ENCODE measurements at regions not wholly inside any gene's neighbourhood (a gene's known extent, or its start where the extent isn't known, plus 50 kb on each side); places are given as distances from the start of the nearest gene placed in this dataset.

DNA sequence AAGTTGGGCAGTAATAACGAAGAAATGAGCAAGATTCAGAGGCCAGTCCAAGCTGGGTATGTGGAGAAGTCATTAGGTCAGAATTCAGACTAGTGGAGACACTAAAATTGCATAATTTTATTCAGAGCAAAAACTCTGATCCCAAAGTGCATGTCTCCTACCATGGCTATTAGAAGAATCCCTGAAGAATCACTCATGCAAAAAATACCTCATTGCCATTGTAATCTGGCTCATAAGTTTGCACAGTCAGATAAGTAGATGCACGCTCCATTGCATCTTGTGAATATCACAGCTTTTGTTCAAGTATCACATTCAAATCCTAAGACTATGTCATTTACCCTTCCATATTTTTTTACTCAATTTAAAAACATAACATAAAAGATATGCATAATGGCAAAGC lies 692.2 kb upstream of the KLHL29 start:
- DNase-seq = no peak

DNA sequence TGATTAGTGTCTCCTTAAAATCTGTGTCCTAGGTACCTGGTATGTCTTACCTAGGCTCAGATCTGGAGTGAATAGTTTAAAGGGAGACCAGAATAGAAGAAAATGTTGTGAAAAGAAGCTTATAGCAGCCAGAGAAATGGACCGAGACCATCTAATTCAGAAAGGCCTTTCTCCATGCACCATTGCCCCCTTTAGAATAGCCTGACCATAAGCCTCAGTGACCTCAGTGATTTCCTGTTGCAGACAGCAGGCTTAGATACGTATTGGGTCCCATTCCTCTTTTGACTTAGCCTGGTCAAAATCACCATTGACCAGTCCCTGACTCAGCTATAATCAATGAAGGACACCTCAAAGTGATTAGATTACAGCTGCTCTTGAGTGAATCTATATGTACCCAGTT lies 690.7 kb upstream of the KLHL29 start:
- no peak for DNase-seq

DNA sequence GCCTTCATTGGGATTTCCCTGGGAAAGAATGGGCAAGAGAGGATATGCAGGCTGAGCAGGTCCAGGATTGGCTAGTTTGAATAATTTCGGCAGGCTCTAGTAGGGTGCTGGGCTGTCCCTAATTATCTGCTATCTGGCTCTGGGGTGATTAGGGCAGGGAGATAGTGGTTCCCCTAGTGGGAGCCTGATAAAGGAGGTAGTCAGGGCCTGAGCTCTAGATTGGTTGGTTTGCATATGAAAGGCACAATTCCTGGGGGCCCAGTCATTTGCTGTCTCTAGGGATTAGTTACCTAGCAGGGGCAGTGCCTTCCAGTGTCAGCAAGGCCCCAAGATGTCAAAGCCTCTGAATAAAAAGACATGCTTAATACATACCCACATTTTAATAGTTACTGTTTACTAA lies 690.1 kb upstream of the KLHL29 start:
- DNase-seq = no peak

DNA sequence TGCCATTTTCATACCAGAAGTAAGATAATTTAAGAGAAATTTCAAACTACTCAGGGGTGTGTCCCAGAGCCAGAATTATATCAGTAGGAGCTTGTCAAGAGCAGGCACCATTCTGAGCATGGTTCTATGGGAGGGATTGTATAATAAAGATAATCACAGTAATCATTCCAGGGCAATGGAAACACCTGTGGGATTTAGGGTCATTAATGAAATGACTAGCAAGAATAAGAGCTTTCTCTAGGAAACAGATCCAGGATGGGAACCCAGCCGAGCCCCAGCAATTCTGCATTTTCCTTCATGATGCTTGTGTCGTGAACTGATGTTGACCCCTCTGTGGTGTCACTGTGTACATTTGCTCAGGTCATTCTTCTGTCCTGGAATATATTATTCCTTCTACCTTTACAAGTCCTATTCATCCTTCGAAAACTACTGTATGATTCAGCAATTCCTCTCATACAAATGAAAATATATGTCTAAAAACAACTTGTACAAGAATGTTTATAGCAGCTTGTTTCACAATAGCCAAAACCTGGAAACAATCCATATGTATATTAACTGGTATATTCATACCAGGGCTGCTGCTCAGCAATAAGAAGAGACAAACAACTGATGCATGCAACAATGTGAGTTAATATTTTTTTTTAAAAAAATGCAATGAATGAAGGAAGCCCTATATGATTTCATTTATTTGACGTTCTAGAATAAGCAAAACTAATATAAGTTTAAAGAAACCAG lies 687.8 kb upstream of the KLHL29 start:
- DNase-seq = no peak

DNA sequence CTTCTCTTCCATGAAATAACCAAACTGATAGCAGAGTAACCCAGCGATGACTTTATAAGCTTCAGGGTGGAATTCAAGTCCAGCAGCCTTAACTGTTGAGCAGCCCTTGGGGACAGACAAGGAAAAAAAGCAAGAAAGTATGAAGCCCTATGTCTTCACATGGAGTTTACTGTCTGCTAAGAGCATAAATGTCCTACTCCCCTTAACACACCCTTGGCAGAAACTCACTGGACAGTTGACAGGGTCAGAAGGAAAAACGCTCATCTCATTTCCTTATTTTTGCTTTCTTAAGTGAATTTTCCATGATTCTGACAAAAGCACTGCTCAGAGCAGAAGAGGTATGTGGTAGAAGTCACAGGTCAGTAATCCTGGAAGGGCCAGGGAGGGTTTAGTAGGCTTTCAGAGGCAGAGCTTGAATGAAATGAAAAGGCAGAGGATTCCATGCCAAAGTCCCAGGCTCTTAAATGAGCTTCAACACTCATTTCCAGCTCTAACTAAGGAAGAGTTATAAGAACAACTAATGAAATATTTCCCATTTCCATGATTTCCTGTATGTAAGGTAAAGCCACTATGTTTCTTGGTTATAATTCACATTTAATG lies 683.3 kb upstream of the KLHL29 start:
- DNase-seq = no peak

DNA sequence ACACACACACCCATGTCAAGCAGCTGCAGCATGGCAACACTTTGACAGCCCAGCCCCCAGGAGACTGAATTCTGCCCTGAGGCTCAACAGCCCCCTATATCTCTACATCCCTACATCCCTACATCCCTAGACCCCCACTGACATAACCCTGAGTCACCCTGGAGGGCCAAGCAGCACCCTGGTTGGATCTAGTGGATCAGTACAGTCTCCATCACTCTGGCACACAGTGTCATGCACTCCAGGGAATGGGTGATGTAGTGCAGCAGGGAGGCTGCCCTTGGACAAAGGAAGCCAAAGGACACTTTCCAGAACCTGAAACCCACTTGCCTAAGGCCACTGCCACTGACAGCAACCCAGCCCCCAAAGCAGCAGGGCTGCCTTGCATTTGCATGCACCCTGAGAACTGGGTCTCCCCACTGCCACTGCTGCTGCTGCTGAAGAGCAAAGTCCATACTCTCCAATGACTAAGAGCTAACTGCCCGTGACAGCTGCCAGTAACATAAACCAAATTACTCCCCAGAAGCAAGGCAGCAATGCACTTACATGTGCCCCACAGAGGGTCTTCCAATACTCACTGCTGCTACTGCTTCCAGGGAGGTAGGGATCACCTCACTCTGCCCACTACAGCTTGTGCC lies 681.6 kb upstream of the KLHL29 start:
- DNase-seq = no peak

DNA sequence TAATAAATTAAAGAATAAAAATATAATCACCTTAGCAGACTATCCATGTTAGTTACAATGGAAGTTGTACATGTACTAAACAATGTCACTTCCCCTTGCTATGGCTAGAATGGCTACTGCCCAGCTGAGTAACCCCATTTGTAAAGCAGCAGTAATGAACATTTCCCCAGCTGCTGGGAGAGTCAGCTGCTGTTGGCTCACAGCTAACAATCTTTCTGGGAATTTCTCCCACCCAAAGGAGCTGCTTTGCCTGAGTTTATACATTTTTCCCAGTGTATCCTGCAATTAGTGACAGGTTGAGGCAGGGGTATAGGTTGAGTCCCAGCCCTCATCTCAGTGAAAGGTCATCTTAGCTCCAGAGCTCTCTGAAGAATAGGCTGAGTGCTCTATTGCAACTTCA lies 665.6 kb upstream of the KLHL29 start:
- DNase-seq = no peak

DNA sequence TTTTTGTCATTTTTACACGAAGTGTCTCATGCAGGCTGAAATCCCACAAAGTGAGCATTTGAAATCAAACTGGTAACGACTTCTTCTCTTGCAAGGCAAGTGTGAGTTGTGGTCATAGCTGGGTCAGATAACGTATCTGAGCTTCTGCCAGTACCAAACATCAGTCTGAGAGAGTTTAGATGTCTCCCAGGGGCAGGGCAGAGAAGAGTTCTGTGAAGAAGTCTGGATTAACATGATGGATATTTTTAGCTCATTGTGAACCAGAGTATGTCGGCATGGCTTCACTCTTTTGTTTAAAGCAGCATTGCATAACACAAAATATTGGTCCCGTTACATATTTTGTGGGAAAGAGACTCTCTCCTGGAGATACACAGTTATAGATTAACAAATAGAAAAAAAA lies 655.5 kb upstream of the KLHL29 start:
- no peak for DNase-seq

DNA sequence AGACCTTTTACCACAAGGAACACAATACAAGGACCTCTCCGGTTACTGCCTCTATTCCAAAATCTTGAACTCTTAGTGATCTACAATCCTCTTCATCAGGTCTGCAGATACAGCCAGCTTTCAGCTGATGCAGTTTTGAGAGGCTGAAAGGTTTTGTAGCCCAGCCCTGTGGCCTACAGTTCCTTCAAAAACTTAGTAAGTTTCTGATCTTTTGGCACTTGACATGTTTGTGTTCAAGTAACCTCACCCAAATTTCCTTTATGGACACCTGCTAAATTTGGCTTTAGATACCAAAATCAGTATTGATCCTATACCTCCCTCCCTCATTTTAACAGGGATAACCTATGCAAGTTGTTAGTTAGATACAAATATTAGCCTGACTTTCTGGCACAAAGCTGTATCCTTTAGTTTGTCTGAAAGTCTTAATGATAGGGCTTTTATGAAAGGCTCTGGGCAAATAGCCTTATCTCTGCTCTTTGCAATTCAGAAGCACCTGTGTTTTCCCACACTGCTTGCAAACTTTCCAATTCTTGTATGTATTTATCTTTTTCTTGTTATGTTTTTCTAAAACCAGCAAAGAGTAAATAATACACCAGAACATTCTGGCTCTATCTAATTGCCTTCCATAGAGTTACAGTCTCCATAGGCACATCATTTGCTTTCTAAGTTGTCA lies 650.5 kb upstream of the KLHL29 start:
- DNase-seq = no peak

DNA sequence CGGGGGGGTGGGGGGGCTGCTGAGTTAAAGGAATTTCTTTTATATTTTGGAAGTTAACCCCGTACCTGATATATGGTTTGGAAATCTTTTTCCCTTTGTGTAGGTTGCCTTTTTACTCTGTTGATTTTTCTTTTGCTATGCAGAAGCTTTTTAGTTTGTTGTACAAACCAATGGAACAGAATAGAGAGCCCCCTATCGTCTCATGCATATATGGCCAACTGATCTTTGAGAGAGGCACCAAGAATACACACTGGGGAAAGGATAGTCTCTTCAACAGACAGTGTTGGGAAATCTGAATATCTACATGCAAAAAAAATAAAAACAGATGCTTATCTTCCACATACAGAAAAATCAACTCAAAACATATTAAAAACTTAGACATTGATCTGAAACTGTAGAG lies 647.8 kb upstream of the KLHL29 start:
- DNase-seq = no peak

DNA sequence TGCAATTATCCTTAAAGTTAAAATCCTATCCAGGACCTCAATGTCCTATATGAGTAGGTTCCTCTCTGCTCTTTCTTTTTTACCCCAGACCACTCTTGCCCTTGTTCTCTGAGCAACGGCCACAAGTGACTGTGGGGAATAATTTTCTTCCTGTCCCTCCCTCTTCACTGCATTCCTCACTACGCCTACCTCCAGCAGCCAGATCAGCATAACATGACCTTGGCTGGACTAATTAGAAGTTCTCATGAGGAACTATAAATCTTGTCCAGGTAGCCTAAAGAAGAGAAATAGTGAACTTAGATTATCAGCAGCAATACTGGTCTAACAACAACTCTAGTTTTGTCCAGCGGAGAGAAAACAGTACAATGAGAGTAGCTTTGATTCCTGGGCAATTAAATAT lies 643.8 kb upstream of the KLHL29 start:
- DNase-seq = no peak

DNA sequence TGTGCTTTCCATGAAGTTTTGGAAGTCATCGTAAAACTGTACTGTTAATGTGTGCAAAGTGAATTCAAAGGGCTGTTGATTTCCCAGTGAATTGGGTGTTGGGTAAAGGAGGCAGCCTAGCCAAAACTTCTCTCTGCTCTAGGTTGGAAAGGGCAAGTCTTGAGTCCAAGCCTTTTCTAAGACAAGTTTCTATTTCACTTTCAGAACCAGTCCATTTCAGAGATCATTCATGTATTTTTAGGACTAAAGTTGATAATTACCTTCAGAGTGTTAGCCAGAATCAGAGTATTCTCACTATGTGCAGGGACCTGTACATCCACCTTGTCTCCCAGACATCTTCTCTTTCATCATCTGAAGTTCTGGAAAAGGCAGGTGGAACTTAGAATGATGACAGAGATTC lies 636.1 kb upstream of the KLHL29 start:
- no peak for DNase-seq

DNA sequence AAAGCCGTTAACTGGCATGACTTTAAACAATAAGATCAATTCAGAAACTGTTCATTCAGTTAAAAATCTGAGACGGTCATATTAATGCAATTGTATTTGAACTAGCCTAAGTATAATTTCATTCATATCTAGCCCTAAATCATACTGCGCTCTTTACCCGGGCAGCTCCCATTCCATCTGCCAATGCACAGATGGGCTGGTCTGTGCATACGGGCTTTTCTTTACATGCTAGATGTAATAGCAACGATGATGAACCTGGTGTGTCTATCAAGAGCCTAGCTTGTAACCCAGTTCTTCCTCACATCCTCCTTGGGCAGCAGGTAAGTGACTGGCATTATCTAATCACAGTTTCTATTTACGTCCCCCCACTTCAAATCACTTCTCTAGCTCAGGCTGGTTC lies 631.5 kb upstream of the KLHL29 start:
- no peak for DNase-seq

DNA sequence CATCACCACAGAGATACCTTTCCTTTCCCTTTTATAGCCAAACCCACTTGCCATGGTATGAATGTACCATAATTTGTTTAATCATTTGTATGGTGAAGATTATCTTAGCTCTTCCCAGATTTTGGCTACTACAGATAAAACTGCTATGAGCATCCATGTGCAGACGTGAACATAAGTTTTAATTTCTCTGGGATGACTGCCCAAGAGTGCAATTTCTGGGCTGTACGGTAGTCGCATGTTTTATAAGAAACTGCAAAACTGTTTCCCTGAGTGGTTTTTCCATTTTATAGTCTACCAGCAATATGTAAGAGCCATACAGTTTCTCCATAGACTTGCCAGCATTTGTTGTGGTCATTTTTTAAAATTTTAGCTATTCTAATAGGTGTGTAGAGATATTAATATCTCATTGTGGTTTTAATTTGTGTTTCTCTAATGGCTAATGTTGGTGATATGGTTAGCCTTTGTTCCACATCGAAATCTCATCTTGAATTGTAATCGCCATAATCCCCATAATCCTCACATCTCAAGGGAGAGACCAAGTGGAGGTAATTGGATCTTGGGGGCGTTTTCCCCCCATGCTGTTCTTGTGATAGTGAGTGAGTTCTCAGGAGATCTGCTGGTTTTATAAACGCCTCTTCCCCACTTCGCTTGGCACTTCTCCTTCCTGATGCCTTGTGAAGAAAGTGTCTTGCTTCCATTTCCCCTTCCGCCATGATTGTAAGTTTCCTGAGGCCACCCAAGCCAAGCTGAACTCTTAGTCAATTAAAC lies 628.5 kb upstream of the KLHL29 start:
- no peak for DNase-seq

DNA sequence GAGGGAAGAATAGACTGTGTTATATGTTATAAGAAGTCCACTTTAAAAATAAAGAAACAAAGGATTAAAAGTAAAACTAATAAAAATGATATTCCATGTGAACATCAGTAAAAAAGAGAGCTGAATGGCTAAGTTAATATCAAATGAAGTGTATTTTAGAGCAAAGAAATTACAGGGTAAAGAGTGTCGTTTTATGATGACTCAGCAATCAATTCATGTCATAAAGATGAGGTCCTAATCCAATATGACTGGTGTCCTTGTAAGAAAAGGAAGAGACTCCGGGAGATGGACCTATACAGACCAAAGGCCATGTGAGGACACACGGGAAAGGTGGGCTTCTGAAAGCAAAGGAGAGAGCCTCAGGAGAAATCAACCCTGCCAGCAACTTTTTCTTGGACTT lies 615.5 kb upstream of the KLHL29 start:
- no peak for DNase-seq

DNA sequence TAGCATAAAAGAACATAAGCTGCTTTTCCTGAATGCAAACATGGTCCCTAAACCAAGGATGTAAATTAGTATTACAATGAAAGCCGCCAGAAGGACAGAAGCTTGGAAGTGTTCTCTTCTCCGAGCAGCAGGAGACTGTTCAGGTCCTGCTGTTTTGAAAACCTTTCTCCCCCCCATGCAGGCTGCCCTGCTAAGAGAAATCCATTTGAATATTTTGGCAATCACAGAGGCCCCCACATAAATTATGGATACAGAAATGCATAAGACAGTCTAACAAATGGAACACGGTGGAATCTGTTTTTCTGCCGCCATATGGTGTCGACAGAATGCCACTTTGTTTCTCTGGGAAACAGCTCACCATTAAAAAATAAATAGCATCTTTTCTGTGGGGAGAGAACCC lies 600.4 kb upstream of the KLHL29 start:
- no peak for DNase-seq

DNA sequence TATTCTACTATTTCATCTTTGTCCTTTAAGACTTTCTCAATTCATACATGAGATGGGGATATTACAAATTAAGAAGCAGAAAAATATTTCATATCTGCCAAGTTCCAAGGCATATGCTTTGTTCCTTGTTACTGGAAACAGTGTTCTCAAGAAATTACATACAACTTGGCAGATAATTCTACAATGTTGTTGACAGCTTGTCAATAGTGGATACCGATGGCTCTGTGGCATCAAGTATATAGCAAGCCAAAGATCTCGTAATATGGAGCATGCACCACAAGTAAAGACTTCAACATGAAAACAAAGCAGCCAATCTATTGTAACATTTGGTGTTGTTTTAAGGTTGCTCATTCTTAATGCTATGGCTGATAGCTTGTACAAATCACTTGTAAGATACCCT lies 598.2 kb upstream of the KLHL29 start:
- no peak for DNase-seq

DNA sequence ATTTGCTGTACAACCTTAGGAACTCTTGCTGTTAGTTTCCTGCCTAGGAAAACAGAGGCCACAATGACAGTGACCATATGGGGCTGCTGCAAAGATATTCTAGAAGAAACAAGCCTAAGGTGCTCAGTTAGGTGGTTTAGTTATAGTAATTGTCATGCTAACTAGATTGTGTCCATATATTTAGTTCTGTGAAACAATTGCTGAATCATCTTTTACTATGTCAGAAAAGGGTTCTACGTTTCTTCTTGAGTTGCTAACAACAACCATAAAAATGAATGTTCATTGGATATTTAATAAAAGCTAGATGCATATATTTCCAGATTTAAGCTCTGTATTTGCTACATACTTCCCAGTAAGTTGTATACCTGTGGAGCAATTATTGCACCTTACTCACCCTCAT lies 597.2 kb upstream of the KLHL29 start:
- no peak for DNase-seq

DNA sequence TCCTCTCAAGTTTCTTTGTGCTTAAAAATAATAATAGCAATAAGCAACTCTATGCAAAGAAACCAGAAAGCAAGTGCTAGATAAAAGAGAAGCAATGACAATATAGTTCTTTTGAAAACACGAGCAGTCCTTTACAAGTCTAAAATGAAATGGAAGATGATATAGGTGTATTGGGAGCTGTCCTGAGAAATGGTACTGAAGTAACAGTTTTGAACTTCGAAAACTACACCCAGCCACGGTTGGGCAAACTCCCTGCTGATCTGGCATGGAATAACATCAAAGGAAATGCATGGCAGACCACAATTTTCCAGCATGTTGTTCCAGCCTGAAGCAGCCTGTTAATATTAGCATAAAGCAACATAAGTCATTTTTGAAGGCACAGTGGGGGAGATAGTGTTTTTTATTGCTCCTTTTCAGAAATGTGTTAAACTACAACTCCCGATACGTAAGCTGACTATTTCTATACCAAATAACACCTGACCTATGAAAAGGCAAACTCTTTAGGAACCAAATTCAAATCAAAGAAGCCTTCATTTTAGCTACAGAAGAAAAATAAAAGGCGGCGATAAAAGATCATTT lies 596.1 kb upstream of the KLHL29 start:
- DNase-seq = no peak

DNA sequence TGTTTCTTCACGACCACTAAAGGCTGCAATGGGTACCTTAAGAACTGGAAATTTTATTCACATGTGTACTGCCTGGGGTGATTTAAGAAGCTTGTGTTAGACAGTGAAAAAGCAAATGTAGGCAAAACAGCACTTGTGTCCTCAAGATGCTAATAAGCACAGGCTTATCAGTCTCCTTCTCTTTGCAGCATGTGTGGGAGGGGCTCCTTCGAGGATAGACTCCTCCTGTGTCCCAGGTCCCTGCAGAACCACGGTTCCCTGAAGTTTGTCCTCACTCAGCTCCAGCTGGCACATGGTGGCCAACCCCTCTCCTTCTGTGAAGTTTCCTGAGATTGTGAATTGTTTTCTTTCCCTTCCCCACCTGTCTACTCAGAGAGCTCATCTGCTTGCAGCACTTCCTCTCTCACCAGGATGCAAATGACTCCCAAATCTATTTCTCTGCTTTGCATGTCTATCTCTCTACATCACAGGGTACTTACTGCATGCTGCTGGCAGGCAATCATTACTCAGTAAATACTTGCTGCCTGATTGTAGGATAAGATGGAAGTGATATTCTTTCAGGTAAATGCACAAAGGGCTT lies 589.6 kb upstream of the KLHL29 start:
- no peak for DNase-seq

DNA sequence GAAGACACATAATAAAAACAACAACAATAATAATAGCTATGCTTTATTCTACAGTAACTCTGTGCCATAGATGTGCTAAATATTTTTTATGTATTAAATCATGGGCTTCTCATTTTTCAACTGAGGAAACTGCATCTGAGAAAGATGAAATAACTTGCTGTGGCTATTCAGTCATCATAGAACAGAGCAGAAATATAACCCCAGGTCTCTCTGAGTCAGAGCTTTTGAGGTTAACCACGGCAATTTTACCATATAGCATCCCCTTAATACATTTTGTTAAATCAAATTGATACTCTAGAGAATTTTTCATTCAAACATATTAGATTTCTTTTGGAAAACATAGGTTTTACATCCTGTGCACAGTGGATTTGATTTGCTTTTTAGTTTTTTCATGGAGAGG lies 586.6 kb upstream of the KLHL29 start:
- DNase-seq = no peak

DNA sequence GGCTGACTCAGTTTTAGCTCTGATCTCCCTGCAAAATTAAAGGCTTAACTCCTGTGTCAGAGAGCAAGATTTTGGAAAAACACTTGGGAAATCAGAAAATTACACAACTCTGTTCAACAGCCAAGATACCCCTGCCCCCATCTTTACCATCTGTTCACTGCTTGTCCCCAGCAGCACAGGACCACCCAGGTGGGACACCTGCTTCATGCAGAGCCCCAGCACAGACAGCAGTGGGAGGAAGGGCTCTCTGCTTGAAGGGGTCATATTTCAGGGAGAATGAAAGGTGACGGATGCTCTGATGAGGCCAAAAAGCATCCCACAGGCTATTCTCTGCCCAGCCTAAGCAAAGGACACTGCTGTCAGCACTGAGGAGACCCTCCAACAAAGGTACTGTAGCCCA lies 584.6 kb upstream of the KLHL29 start:
- no peak for DNase-seq

DNA sequence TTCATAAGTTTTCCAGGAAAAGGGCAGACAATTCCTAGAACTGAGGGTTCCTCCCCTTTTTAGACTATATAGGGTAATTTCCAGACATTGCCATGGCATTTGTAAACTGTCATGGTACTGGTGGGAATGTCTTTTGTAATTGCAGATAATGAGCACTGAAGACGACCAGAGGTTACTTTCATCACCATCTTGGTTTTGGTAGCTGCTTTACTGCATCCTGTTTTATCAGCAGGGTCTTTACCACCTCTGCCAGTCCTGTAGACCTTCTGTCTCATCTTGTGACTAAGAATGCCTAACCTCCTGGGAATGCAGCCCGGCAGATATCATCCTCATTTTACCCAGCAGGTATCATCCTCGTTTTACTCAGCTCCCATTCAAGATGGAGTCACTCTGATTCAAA lies 583.9 kb upstream of the KLHL29 start:
- DNase-seq = no peak
